Inferior parietal cortex (tissue), 1 donor: ENCODE measurements at regions not wholly inside any gene's neighbourhood (a gene's known extent, or its start where the extent isn't known, plus 50 kb on each side); places are given as distances from the start of the nearest gene placed in this dataset.
"Not testable (repeated sequence)": the region's sequence is repeated elsewhere in the genome, so short reads cannot be mapped to it uniquely, and the experiment has no call there.

Experiments used
- DNase-seq: peaks from one replicate; pipeline ENCODE4 v3.0.0-alpha.2; 2016; ENCODE audit errors: extremely low spot score

DNA sequence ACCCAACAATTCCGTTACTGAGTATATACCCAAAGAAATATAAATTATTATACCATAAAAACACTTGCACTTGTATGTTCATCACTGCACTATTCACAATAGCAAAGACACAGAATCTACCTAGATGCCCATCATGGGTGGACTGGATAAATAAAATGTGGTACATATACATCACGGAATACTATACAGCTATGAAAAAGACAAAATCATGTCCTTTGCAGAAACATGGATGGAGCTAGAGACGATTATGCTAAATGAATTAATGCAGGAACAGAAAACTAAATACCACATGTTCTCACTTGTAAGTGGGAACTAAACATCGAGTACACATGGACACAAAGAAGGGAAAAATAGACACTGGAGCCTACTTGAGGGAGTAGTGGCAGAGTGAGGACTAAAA, 185.3 kb downstream of the PYDC2 start:
- no peak for DNase-seq

GRCh38 chr3:191648787-191649186, 187.8 kb downstream of the PYDC2 start:
- DNase-seq, result no peak

DNA sequence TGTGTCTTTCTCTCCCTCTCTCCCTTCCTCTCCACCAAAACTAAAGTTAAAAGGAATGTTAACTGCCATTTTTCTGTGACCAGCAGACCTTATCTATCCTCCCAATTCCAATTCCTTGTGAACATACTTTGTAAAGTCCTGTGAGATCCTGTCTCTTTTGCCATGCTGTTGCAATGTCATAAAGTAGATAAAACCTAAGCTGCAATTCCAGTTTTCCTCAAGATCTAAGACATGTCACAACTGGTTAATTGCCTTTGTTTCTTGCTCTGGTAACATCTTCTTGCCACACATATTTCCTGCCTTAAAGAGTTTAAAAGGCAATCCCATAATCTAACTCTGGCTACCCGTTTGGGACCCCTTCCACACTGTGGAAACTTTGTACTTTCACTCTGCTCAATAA, 188.7 kb downstream of the PYDC2 start:
- no peak for DNase-seq

- DNase-seq, result not testable (repeated sequence)
Measured at GRCh38 chr3:191658781-191659419, 197.9 kb downstream of the PYDC2 start.

- not testable (repeated sequence) for DNase-seq
Measured at GRCh38 chr3:191662150-191662549, 201.2 kb downstream of the PYDC2 start.

- no peak for DNase-seq
Measured at GRCh38 chr3:191680989-191681597, 220.1 kb downstream of the PYDC2 start.

DNA sequence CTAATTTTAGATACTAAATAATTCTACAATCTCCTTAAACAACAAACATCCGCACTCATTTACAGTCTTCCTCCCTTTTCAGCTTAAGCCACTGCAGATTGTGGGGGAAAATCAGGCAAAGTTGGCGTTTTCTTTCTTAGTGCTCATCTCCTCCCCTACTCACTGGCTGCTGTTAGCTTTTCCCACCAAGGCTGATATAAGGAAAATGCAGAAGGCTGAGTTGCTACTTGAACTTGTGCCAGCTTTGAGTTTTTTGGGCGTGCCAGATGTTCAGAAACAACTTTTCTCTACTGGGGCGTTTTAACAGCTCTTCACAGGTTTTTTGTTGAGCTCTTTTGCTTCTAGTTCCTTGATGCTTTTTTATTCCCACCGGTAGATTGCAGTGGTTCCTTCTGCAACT, 222.0 kb downstream of the PYDC2 start:
- DNase-seq, result no peak

GRCh38 chr3:191686626-191687025, 225.7 kb downstream of the PYDC2 start:
- no peak for DNase-seq

DNA sequence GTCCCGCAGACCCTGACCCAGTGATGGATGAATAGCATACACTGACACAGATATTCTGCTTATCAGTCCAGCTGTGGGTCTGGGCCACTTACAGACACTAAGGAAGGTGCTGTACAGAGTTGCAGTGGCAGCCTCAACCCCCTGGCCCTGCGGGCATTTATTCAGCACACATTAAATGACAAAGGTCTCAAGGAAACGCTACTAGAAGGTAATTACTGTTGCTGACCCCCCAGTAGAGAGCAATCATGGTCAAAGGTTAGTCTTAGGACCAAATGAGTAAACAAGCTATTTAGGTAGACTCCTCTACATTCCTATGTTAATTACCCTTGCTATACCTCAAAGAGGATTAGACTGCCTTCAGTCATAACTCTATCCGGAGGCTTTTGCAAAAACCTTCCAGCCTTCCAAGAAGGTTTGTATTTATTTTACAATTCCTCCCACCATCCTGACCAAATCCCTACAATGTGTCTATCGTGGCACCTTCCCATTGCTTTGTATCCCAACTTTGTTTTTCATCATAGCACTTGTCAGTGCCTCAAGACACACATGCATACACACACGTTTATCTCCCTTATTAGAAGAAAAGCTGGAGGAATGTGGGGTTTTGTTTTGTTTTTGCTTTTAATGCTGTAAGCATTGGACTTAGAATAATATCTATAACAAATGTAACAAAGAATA, 227.9 kb downstream of the PYDC2 start:
- DNase-seq, result no peak

DNA sequence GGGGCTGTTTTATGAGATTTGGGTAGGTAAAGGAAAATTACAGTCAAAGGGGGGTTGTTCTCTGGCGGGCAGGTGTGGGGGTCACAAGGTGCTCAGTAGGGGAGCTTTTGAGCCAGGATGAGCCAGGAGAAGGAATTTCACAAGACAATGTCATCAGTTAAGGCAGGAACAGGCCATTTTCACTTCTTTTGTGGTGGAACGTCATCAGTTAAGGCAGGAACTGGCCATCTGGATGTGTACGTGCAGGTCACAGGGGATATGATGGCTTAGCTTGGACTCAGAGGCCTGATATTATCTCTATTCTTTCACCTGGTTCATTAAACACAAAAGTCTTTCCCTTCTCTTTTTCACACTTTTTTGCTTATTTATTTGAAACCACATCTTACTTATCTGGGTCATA, 230.2 kb downstream of the PYDC2 start:
- not testable (repeated sequence) for DNase-seq

GRCh38 chr3:191695131-191695814, 234.3 kb downstream of the PYDC2 start:
- no peak for DNase-seq

DNA sequence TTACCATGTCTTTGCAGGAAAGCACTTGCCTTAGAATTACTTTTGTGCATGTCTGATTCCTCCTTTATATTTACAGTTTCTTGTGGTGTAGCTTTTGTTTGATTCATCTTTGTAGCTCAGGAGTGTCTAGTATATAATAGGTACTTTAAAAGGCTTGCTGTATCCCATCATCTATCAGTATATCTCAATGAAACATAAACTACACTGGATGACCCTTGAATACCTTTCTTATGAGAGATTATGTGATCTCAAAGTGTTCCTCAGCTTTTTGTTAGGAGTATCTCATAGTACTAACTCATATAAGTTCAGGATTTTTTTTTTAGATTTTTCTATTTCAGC, 234.8 kb downstream of the PYDC2 start:
- DNase-seq, result no peak

DNA sequence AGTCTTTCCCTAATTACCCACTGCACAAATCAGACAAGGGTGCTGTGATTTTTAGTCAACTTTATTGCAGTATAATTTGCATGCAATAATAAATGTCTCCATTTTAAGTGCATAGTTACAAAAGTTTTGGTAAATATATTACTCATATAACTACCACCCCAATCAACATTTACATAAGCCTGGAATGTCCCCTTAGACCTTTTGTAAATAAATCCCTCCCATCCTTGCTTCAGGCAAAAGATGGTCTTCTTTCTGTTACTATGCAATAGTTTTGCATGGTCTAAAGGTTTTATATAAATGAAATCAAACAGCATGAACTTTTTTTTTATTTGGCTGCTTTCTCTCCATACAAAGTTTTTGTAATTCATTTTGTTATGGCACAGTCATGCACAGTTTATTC, 235.4 kb downstream of the PYDC2 start:
- DNase-seq, result no peak

DNA sequence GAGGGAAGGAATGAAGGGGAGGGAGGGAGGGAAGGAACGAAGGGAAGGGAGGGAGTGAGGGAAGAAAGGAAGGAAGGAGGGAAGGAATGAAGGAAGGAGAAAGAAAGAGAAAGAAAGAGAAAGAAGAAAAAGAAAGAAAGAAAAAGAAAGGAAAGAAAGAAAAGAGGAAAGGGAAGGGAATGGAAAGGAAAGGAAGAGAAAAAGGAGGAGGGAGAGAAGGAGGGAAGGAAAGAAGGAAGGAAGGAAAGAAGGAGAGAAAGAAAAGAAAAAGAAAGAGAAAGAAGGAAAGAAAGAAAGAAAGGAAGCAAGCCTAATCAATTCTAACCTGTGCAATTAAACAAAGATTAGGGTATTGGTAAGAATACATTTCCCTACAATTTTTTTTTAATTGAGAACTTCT, 238.6 kb downstream of the PYDC2 start:
- DNase-seq, result no peak

DNA sequence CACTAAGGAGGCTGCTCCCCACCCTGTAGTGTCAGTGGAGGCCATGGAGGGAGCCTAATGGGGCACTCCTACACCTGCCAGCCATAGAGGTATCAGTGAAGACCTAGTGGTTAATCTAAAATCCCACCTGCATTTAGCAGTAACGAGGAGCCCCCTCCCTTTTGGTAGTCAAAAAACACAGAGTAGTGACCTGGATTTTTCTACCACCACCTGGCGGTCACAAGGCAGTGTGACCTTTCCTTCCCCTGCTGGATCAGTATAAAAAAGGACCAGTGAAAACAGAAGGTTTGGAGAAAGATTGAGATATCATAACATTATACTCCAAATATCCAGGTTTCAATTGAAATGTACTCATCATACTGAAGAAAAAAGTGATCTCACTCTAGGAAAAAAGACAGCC, 241.2 kb downstream of the PYDC2 start:
- no peak for DNase-seq

GRCh38 chr3:191707817-191708216, 246.9 kb downstream of the PYDC2 start:
- no peak for DNase-seq

DNA sequence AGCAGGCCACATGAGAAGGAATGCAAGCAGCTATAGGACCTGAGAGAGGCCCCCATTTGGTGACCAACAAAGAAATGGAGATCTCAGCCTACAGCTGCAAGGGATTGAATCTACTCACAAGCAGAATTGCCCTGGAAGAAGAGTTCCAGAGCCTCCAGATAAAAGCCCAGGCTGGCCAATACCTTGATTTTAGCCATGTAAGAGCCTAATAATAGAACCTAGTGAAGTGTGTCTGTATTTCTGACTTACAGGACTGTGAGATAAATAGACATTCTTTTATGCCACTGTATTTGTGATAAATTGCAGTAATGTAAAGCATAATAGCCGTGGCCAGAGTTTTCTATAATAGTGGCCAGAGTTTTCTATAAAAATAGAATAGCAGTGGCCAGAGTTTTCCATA, 254.6 kb downstream of the PYDC2 start:
- no peak for DNase-seq

DNA sequence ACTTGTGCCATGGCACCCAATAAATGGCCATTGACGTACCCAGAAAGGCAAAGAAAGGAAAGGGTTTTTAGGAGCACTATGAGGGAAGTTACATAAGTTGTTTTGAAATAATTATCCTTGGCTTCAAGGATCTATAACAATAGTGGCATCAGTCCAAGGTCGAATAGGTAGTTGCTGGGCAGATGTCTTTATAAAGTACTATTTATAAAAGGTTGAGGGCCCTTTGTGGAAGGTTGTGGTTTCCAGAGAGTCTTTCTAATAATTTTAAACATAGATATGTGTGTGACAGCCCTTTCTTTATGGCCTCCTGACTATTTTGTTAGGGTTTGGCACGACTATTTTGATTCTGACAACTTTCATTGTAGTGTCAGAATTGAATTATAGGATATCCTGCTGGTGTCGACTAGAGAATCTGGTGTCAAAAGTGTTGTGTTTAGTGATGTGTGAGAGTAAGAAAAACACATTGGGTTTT, 260.5 kb downstream of the PYDC2 start:
- DNase-seq, result no peak

DNA sequence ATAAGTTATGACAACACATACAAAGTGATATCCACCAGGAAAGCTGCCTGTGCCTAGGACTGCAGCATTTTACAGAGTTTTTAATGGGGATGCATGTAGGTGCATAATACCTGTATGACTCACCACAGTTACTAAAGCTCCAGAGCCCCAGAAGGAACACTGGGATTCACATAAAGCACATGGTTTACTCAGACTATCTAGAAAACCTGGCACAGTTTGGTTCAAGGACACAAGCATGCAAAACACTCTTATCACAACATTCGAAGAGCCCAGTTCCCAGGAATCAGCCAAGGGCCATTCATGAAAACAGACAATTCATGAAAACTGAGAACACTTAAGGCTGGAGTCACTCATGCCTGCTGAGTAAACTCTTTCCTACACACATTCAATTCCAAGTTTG, 261.0 kb downstream of the PYDC2 start:
- no peak for DNase-seq

- no peak for DNase-seq
Measured at GRCh38 chr3:191727338-191727737, 266.4 kb downstream of the PYDC2 start.

DNA sequence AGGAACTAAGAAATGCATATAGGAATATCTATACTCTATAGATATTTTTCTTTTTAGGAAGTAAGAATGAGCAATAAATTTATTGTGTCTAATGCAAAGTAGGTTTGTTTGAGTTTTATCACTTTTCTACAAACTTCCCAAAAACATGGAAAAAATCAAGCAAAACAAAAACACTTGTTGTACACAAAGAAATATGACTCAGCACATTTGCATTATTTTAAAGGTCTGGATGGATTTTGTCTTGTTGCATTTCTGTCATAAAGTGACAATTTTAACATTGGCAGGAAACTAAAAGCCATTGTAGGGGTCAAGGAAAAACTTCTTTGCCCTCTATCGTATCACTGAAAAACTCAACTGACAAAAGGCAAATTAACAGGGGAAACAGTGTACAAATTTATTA, 267.2 kb downstream of the PYDC2 start:
- DNase-seq, result no peak

GRCh38 chr3:191737742-191738141, 276.8 kb downstream of the PYDC2 start:
- DNase-seq, result no peak

- DNase-seq, result no peak
Measured at GRCh38 chr3:191740712-191741111, 279.7 kb downstream of the PYDC2 start.
